ENCODE measurements at regions not wholly inside any gene's neighbourhood (a gene's known extent, or its start where the extent isn't known, plus 50 kb on each side); places are given as distances from the start of the nearest gene placed in this dataset.
"Not testable (repeated sequence)": the region's sequence is repeated elsewhere in the genome, so short reads cannot be mapped to it uniquely, and the experiment has no call there.

DNA sequence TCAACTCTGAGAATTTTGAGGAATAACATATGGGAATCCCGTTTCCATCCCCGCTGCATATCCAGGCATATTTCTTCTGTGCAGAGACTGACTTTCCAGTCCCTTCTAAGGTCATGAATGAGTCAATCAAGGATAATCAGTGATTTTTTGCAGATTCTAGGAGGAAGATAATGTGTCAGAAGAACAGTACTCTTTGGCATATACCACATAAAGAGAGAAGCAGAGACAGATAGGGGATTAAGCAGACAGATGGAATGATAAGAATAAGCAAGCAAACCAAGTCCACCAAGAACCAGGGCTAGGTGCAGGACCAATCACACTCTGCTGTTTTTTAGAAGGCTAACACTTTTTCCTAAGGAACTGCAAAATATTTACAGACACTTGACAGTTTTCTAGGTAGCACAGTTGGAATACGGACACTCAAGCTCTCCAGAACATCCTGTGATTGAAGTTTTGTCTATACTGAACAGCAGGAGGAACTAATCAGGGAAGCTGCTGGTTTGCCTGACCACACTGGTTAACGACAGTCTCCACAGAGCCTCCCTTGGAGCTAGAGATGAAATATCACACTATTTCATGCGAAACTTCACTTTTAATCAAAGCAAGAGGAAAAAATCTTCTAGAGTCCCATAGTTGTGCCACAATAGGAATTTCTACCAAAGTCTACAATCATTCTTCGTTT, 450.0 kb upstream of the KCNMB2 start:
- Histone ChIP-seq H3K9me3 (replicated peaks) (no peaks in the 10 kb centered on the region; the same call in 1 of the 2 replicates), H3K4me1 (peaks cover 7% of the 10 kb centered on the region), H3K4me3 (no peak overlapping the region), H3K27ac (no peak overlapping the region), H3K36me3 (no peaks in the 10 kb centered on the region), H3K27me3 (no peaks in the 10 kb centered on the region)
- no peak for DNase-seq

DNA sequence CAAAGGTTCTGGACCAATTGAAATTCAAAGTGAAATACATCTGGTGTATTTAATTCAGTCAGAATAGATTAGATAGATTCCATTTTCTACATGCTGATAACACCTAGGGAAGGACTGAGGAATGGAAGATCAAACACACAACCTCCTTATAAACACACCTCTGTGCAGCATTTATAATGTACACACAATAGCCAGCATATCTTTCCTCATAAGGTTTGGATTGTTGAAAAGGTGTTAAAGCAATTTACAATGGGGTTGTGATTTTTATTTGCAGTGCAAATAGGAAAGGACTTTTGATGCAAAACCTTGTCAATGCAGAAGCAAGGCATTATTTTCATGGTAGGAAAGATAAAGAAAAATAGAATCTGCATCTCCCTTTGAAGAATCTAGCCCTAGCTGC, 448.9 kb upstream of the KCNMB2 start:
- H3K4me1 ChIP-seq, result peaks cover 7% of the 10 kb centered on the region

DNA sequence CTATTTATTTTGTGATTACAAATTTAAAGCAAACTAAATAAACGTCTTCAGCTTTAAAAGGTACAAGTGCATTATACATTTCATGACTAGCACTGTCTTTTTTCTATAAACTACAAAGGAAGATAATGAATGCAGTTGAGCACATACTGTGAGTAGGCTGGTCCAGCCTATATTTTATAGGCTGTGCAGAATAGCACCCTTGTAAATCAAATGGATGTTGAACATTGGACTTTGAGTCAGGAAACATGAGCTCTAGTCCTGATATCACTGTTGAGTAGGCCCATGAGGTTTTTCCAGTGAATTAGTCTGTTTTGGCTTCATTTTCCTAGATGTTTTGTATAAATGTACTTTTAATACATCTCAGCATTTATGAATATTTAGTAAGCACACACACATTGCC, 447.3 kb upstream of the KCNMB2 start:
- H3K9me3 ChIP-seq (replicated peaks), result no peaks in the 10 kb centered on the region; the same call in 1 of the 2 replicates
- no peak overlapping the region for H3K4me3 ChIP-seq
- H3K4me1 ChIP-seq, result peaks cover 7% of the 10 kb centered on the region
- DNase-seq, result no peak
- no peaks in the 10 kb centered on the region for H3K27me3 ChIP-seq
- no peak overlapping the region for H3K27ac ChIP-seq
- H3K36me3 ChIP-seq, result no peaks in the 10 kb centered on the region

More for the DNA sequence above, 448.9 kb upstream of the KCNMB2 start:
- H3K9me3 ChIP-seq (replicated peaks), result no peaks in the 10 kb centered on the region; the same call in 1 of the 2 replicates
- H3K4me3 ChIP-seq, result no peak overlapping the region
- no peaks in the 10 kb centered on the region for H3K36me3 ChIP-seq
- no peaks in the 10 kb centered on the region for H3K27me3 ChIP-seq
- no peak for DNase-seq
- H3K27ac ChIP-seq, result no peak overlapping the region

DNA sequence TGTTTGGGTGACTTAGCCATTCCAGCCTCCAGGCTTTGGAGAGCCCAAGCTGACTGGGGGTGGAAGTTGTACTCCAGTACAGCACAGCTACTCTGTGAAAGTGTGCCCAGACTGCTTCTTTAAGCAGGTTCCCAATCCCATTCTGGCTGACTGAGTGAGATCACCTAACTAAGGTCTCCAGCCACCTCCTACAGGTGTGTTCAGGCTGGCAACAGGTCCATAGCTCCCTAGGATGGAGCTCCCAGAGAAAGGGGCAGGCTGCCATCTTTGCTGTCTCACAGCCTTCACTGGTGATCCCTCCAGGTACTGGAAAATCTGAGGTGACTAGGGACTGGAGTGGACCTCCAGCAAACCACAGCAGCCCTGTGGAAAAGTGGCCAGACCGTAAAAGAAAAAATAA, 445.3 kb upstream of the KCNMB2 start:
- no peak for DNase-seq
- H3K27me3 ChIP-seq, result no peaks in the 10 kb centered on the region
- H3K4me3 ChIP-seq, result no peak overlapping the region
- H3K9me3 ChIP-seq (replicated peaks), result no peaks in the 10 kb centered on the region; the same call in 1 of the 2 replicates
- no peaks in the 10 kb centered on the region for H3K4me1 ChIP-seq
- no peak overlapping the region for H3K27ac ChIP-seq
- H3K36me3 ChIP-seq, result no peaks in the 10 kb centered on the region

DNA sequence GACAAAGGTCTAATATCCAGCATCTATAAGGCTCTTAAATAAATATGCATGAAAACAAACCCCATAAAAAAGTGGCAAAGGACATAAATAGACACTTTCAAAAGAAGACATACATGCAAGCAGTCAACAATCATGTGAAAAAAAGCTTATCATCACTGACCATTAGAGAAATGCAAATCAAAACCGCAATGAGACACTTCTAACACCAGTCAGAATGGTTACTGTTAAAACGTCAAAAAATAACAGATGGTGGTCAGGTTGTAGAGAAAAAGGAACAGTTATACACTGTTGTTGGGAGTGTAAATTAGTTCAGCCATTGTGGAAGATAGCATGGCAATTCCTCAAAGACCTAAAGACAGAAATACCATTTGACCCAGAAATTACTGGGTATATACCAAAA, 440.7 kb upstream of the KCNMB2 start:
- no peaks in the 10 kb centered on the region for H3K36me3 ChIP-seq
- no peaks in the 10 kb centered on the region for H3K9me3 ChIP-seq (replicated peaks)
- DNase-seq, result no peak
- no peak overlapping the region for H3K27ac ChIP-seq
- no peak overlapping the region for H3K4me3 ChIP-seq
- no peaks in the 10 kb centered on the region for H3K27me3 ChIP-seq
- no peaks in the 10 kb centered on the region for H3K4me1 ChIP-seq

DNA sequence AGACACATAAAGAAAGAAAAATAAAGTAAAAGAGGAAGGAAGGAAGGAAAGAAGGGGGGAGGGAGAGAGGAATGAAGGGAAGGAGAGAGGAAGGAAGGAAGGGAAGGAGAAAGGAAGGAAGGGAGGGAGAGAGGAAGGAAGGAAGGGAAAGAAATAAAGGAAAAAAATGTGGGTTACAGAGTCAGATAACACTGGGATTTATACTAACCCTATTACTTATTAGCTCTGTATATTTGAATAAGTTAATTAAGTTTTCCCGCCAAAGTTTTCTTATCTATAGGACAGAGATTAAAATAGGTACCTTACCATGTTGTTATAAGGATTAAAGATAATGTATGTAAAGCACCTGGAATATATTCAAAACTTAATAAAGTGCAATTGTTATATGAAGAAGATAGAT, 439.3 kb upstream of the KCNMB2 start:
- Histone ChIP-seq H3K27ac (no peak overlapping the region), H3K4me1 (no peaks in the 10 kb centered on the region; the same call in 1 of the 2 replicates), H3K9me3 (replicated peaks) (no peaks in the 10 kb centered on the region), H3K27me3 (no peaks in the 10 kb centered on the region), H3K4me3 (no peak overlapping the region), H3K36me3 (no peaks in the 10 kb centered on the region)
- no peak for DNase-seq

DNA sequence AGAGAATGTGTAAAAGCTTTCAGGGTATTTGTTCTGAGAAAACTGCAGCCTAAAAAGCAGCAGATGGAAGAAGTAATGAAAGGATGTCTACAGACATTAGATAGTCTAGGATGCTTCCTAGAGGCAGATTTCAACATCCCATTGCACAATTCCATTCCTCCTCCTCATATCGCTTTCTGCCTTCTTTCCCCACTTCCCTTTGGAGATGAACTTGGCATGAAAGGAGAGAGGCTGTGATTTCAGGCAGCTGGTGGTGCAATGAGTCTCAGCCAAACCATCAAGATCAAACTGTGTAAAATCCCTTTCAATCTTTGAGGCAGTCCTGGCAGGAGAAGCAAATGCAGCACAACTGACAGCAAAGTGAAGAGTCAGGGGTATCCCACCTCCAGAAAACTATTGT, 438.7 kb upstream of the KCNMB2 start:
- Histone ChIP-seq H3K27me3 (no peaks in the 10 kb centered on the region), H3K27ac (no peak overlapping the region), H3K36me3 (no peaks in the 10 kb centered on the region), H3K4me1 (no peaks in the 10 kb centered on the region; the same call in 1 of the 2 replicates), H3K4me3 (no peak overlapping the region), H3K9me3 (replicated peaks) (no peaks in the 10 kb centered on the region)
- DNase-seq, result no peak

DNA sequence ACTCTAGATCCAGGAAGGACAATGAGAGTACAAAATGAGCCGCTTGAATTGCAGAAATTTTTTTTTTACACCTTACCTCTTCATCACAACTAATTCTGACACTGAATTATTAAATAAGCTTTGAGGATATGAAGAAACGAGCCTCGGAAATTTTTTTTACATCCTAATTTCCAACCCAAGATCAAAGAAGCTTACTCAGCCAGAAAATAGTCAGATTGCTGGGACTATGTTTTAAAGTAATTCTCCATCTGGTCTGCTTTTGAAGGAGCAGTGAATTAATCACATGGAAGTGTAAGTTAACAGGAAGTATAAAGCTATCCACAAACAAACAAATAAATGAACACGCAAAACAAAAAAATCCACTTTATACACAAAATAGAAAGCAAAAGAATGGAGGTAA, 437.0 kb upstream of the KCNMB2 start:
- Histone ChIP-seq H3K27me3 (no peaks in the 10 kb centered on the region), H3K4me1 (no peaks in the 10 kb centered on the region; the same call in 1 of the 2 replicates), H3K36me3 (no peaks in the 10 kb centered on the region), H3K4me3 (no peak overlapping the region), H3K27ac (no peak overlapping the region), H3K9me3 (replicated peaks) (no peaks in the 10 kb centered on the region)
- no peak for DNase-seq

DNA sequence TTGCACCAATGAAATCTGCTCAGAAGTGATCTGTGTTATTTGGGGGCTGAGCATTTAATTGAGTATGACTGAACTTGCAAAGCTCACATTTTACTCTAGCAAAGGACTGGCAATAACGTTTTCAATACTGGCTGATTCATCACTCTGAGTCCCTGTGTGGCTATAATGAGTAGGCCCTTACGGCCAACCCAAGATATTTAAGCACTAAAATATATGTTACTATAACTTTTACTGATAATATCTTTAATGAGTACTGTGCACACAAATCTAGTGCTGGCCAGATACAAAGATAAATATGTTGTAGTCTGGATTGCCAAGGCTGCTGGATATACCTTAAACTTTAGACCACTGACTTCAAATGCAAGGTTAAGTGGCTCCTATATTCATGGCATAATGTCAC, 436.4 kb upstream of the KCNMB2 start:
- Histone ChIP-seq H3K36me3 (no peaks in the 10 kb centered on the region), H3K9me3 (replicated peaks) (no peaks in the 10 kb centered on the region), H3K27me3 (no peaks in the 10 kb centered on the region), H3K4me1 (no peaks in the 10 kb centered on the region; the same call in 1 of the 2 replicates), H3K4me3 (no peak overlapping the region), H3K27ac (no peak overlapping the region)
- no peak for DNase-seq

DNA sequence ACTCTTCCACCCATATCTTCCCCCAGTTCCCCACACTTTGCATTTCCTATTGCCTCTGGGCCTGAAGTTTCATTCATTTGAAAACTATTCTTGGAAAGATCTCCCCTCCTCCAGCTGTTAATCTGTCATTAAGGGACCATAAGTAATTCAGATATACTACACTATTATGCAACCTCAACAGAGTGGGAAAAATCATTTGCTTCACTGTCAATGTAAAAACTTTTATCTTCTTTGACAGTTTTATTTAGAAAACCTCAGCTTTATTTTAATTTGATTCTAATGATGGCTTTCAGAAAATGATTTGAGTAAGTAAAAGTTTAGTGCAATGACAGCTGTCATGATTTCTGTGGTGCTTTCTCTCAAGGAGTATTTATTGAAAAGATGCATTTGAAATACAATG, 435.3 kb upstream of the KCNMB2 start:
- Histone ChIP-seq H3K4me3 (no peak overlapping the region), H3K27me3 (no peaks in the 10 kb centered on the region), H3K27ac (no peak overlapping the region), H3K9me3 (replicated peaks) (no peaks in the 10 kb centered on the region), H3K36me3 (no peaks in the 10 kb centered on the region), H3K4me1 (no peaks in the 10 kb centered on the region; the same call in 1 of the 2 replicates)
- DNase-seq, result no peak

DNA sequence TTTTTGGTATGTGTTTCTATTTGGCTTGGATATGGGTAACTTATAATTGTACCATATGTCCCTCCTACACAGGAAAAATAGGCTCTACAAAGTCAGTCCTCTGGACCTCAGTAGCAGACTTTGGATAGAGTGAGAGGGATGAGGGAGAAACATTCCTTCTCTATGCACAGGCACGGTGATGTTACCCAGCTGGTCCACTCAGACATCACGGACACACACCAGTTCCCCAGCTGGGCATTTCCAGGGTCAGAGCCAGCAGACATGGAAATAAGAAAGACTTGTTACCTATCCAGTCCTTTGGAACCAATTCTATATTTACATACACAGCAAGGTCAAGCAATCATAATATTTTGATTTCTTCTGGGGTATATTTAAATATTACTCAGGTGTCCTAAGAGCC, 433.1 kb upstream of the KCNMB2 start:
- H3K27ac ChIP-seq, result no peak overlapping the region
- no peaks in the 10 kb centered on the region; the same call in 1 of the 2 replicates for H3K4me1 ChIP-seq
- DNase-seq, result no peak
- H3K27me3 ChIP-seq, result no peaks in the 10 kb centered on the region
- no peaks in the 10 kb centered on the region for H3K36me3 ChIP-seq
- no peak overlapping the region for H3K4me3 ChIP-seq
- no peaks in the 10 kb centered on the region for H3K9me3 ChIP-seq (replicated peaks)

DNA sequence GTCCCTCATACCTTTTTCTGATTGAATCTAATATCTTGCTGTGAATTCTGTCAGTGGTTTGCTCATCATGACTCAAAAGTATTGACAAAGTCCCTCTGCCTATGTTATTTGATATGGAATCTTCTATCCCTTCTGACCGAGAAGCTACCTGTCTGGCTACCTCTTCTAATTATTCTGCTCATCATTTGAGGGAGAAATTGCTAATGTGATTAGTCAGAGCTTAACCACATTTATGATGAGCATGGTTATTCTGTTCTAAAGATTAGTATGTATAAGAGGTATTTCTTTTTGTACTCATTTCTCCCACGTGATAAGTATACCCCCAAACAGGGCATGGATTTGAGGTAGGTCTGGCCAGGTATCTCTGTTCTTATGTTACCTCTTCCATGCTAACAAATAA, 428.4 kb upstream of the KCNMB2 start:
- no peaks in the 10 kb centered on the region for H3K27me3 ChIP-seq
- H3K27ac ChIP-seq, result no peak overlapping the region
- H3K9me3 ChIP-seq (replicated peaks), result no peaks in the 10 kb centered on the region
- H3K36me3 ChIP-seq, result no peaks in the 10 kb centered on the region
- no peaks in the 10 kb centered on the region for H3K4me1 ChIP-seq
- DNase-seq, result no peak
- H3K4me3 ChIP-seq, result no peak overlapping the region

DNA sequence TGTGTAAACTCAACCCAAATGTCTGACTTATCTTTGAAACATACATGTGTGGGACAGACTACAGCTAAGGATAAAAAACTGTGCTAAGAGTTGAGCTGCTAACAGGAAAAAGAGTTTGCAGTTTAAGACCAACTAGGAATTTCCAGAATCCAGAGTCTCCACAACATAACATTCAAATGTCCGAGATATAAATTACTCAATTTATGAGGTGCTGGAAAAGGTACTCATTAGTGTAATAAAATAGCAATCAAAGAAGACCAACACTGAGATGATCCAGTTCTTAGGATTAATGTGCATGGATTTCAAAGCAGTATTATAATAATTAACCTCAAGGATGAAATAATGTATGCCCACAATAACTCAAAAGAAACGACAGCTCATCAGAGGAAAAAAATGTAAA, 426.5 kb upstream of the KCNMB2 start:
- DNase-seq, result no peak
- no peak overlapping the region for H3K27ac ChIP-seq
- H3K9me3 ChIP-seq (replicated peaks), result no peaks in the 10 kb centered on the region
- H3K36me3 ChIP-seq, result no peaks in the 10 kb centered on the region
- H3K27me3 ChIP-seq, result no peaks in the 10 kb centered on the region
- H3K4me1 ChIP-seq, result no peaks in the 10 kb centered on the region
- no peak overlapping the region for H3K4me3 ChIP-seq

DNA sequence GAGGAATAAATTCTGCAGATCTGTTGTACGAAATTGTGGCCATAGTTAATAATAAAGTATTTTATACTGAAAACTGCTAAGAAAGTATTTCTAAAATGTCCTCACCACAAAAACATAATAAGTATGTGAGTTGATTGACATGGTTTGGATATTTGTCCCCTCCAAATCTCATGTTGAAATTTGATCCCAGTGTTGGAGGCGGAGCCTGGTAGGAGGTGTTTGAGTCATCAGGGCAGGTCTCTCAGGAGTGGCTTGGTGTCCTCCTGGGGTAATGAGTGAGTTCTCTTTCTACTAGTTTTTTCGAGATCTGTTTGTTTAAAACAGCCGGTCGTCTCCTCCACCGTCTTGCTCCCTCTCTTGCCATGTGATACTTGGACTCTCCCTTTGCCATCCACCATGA, 424.1 kb upstream of the KCNMB2 start:
- Histone ChIP-seq H3K4me3 (no peak overlapping the region), H3K9me3 (replicated peaks) (no peaks in the 10 kb centered on the region), H3K27ac (no peak overlapping the region), H3K4me1 (no peaks in the 10 kb centered on the region), H3K36me3 (no peaks in the 10 kb centered on the region), H3K27me3 (no peaks in the 10 kb centered on the region)
- DNase-seq, result peak; percentile 6 to 8

DNA sequence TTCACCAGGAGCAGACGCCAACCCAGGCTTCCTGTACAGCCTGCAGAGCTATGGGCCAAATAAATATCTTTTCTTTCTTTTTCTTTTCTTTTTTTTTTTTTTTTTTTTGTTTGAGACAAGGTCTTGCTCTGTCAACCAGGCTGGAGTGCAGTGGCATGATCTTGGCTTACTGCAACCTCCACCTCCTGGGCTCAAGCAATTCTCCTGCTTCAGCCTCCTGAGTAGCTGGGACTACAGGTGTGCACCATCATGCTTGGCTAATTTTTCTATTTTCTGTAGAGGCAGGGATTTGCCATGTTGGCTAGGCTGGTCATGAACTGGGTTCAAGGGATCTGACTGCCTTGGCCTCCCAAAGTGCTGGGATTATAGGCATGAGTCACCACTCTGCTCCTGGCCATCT, 423.7 kb upstream of the KCNMB2 start:
- not testable (repeated sequence) for H3K27ac ChIP-seq; H3K4me3 ChIP-seq; H3K9me3 ChIP-seq (replicated peaks)

DNA sequence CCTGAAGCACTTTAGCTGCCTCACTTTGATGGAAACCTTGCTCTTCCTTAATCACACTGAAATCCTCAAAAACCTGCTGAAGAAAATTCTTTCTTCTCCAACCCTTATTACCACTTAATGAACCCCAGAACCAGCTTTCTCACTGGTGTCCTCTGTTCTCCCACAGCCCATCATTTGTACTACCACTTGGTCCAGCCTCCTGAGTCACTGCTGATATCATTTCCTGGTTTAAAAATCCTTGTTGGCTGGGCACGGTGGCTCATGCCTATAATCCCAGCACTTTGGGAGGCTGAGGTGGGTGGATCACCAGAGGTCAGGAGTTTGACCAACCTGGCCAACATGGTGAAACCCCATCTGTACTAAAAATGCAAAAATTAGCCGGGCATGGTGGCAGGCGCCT, 418.6 kb upstream of the KCNMB2 start:
- Histone ChIP-seq H3K36me3 (no peaks in the 10 kb centered on the region), H3K27me3 (no peaks in the 10 kb centered on the region), H3K4me1 (no peaks in the 10 kb centered on the region), H3K9me3 (replicated peaks) (no peaks in the 10 kb centered on the region), H3K4me3 (no peak overlapping the region), H3K27ac (no peak overlapping the region)
- DNase-seq, result no peak

More for the DNA sequence above, 423.7 kb upstream of the KCNMB2 start:
- not testable (repeated sequence) for DNase-seq, H3K27me3 ChIP-seq, H3K4me1 ChIP-seq, H3K36me3 ChIP-seq
